GM13977 (cell line): ENCODE measurements at regions not wholly inside any gene's neighbourhood (a gene's known extent, or its start where the extent isn't known, plus 50 kb on each side); places are given as distances from the start of the nearest gene placed in this dataset.

Source experiments
- DNase-seq: peaks from one replicate; pipeline ENCODE4 v3.0.0; 2012; ENCODE audit warnings: low spot score
- CTCF ChIP-seq: IDR thresholded peaks from 2 replicates; pipeline ENCODE4 v1.5.1; 2012; ENCODE audit warnings: mild to moderate bottlenecking, control low read depth; ENCODE audit not compliant: insufficient read depth; ENCODE audit errors: extremely low read depth, missing control alignments
- in situ Hi-C: fragments of 300-500 bp; cut with MboI; formaldehyde crosslinking; loops from one replicate; pipeline ENCODE4 v1.12.0; 2022; ENCODE audit warnings: low sequenced_read_pairs, low pct_unique_long_range_greater_than_20kb, mixed read lengths, inconsistent platforms; ENCODE audit not compliant: unreplicated experiment

GRCh38 chr16:63216696-63217423 is 1180.6 kb upstream of the CDH8 start:
- in situ Hi-C loops = no loop called here
- no peak for DNase-seq
- no peak for TF ChIP-seq CTCF

GRCh38 chr16:63201851-63202250 is 1165.6 kb upstream of the CDH8 start:
- no peak for TF ChIP-seq CTCF
- in situ Hi-C loops = no loop called here
- no peak for DNase-seq

- in situ Hi-C loops = no loop called here
- DNase-seq = no peak
- TF ChIP-seq CTCF = no peak
Measured at GRCh38 chr16:63200940-63201339, 1164.7 kb upstream of the CDH8 start.

GRCh38 chr16:63195336-63195735 is 1159.1 kb upstream of the CDH8 start:
- TF ChIP-seq CTCF = no peak
- DNase-seq = no peak
- in situ Hi-C loops = no loop called here

- no peak for DNase-seq
- in situ Hi-C loops = no loop called here
- no peak for TF ChIP-seq CTCF
Measured at GRCh38 chr16:63192980-63193379, 1156.7 kb upstream of the CDH8 start.

- DNase-seq = no peak
- in situ Hi-C loops = no loop called here
- TF ChIP-seq CTCF = no peak
Measured at GRCh38 chr16:63188086-63188771, 1152.0 kb upstream of the CDH8 start.
